ENCODE measurements at regions not wholly inside any gene's neighbourhood (a gene's known extent, or its start where the extent isn't known, plus 50 kb on each side); places are given as distances from the start of the nearest gene placed in this dataset.

GRCh38 chr9:20208226-20208625 lies 414.1 kb downstream of the MLLT3 start:
- no peak overlapping the region for H2BK5ac ChIP-seq (ENCODE audit: low read length)
- H3K27me3 ChIP-seq (ENCODE audit: control insufficient read depth in 3 of 3, insufficient read depth in 3 of 3, low read depth in 1 of 3, low read length in 3 of 3): no peaks in the 10 kb centered on the region
- H4K91ac ChIP-seq (ENCODE audit: low read depth, low read length, poor library complexity): no peak overlapping the region
- H2BK120ac ChIP-seq (ENCODE audit: low read depth, low read length): no peak overlapping the region
- no peaks in the 10 kb centered on the region for H3K9me3 ChIP-seq (replicated peaks in 1 of 2; ENCODE audit: control insufficient read depth in 2 of 2, insufficient read depth in 1 of 2, low read depth in 1 of 2, low read length in 2 of 2)
- no peak for DNase-seq (ENCODE audit: low spot score)
- H2AFZ ChIP-seq (ENCODE audit: low read length): no peak overlapping the region
- H3K4me1 ChIP-seq (ENCODE audit: control insufficient read depth in 2 of 2, insufficient read depth in 1 of 2, low read depth in 1 of 2, low read length in 2 of 2): no peaks in the 10 kb centered on the region
- no peak overlapping the region for H4K8ac ChIP-seq (ENCODE audit: low read depth, low read length)
- no peak overlapping the region for H3K9ac ChIP-seq (ENCODE audit: low read depth, low read length, poor library complexity)
- no peak overlapping the region for H3K4me3 ChIP-seq (ENCODE audit: low read length in 2 of 2)
- H3K4me2 ChIP-seq (ENCODE audit: insufficient read depth, low read length, poor library complexity, severe bottlenecking): no peak overlapping the region
- no peak overlapping the region for H2AK5ac ChIP-seq (ENCODE audit: low read depth, low read length)
- no peak overlapping the region for H2BK12ac ChIP-seq (ENCODE audit: low read length)
- H3K27ac ChIP-seq (replicated peaks; ENCODE audit: low read length): no peak overlapping the region
- no peak overlapping the region for H3K23ac ChIP-seq (ENCODE audit: low read depth, low read length, poor library complexity)
- no CpG with 5 or more reads among the region's 5 CpGs for WGBS, 2 donors (ENCODE audit: extremely low coverage in 2 of 2, insufficient read length in 2 of 2, insufficient replicate concordance in 1 of 2)
- no peaks in the 10 kb centered on the region for H3K36me3 ChIP-seq (replicated peaks in 1 of 2; ENCODE audit: control insufficient read depth in 2 of 2, insufficient read depth in 2 of 2, low read length in 2 of 2)
- H3K14ac ChIP-seq (ENCODE audit: low read length): no peak overlapping the region
- no peak overlapping the region for H3K4ac ChIP-seq (ENCODE audit: low read length)
- H2BK15ac ChIP-seq (ENCODE audit: low read length): no peak overlapping the region
- no peak overlapping the region for H3K18ac ChIP-seq (ENCODE audit: low read length)
- H3K79me1 ChIP-seq (ENCODE audit: low read depth, low read length): no peaks in the 10 kb centered on the region

GRCh38 chr9:20207176-20207575 lies 415.1 kb downstream of the MLLT3 start:
- Histone ChIP-seq H2BK5ac (ENCODE audit: low read length) (no peak overlapping the region), H4K91ac (ENCODE audit: low read depth, low read length, poor library complexity) (no peak overlapping the region), H2AK5ac (ENCODE audit: low read depth, low read length) (no peak overlapping the region), H3K4me2 (ENCODE audit: insufficient read depth, low read length, poor library complexity, severe bottlenecking) (no peak overlapping the region), H2BK15ac (ENCODE audit: low read length) (no peak overlapping the region), H2AFZ (ENCODE audit: low read length) (no peak overlapping the region), H3K4me1 (ENCODE audit: control insufficient read depth in 2 of 2, insufficient read depth in 1 of 2, low read depth in 1 of 2, low read length in 2 of 2) (peaks cover 0 to 3% of the 10 kb centered on the region in 2 donors), H3K9me3 (replicated peaks in 1 of 2; ENCODE audit: control insufficient read depth in 2 of 2, insufficient read depth in 1 of 2, low read depth in 1 of 2, low read length in 2 of 2) (no peaks in the 10 kb centered on the region), H2BK12ac (ENCODE audit: low read length) (no peak overlapping the region), H3K18ac (ENCODE audit: low read length) (no peak overlapping the region), H3K23ac (ENCODE audit: low read depth, low read length, poor library complexity) (no peak overlapping the region), H3K9ac (ENCODE audit: low read depth, low read length, poor library complexity) (no peak overlapping the region), H3K4me3 (ENCODE audit: low read length in 2 of 2) (no peak overlapping the region), H4K8ac (ENCODE audit: low read depth, low read length) (no peak overlapping the region), H3K4ac (ENCODE audit: low read length) (no peak overlapping the region), H2BK120ac (ENCODE audit: low read depth, low read length) (no peak overlapping the region), H3K27me3 (ENCODE audit: control insufficient read depth in 3 of 3, insufficient read depth in 3 of 3, low read depth in 1 of 3, low read length in 3 of 3) (no peaks in the 10 kb centered on the region), H3K79me1 (ENCODE audit: low read depth, low read length) (no peaks in the 10 kb centered on the region), H3K27ac (replicated peaks; ENCODE audit: low read length) (no peak overlapping the region), H3K14ac (ENCODE audit: low read length) (no peak overlapping the region), H3K36me3 (replicated peaks in 1 of 2; ENCODE audit: control insufficient read depth in 2 of 2, insufficient read depth in 2 of 2, low read length in 2 of 2) (no peaks in the 10 kb centered on the region)
- DNase-seq (ENCODE audit: low spot score): no peak
- whole genome bisulfite sequencing, 2 donors (ENCODE audit: extremely low coverage in 2 of 2, insufficient read length in 2 of 2, insufficient replicate concordance in 1 of 2): no CpG with 5 or more reads among the region's 1 CpG

GRCh38 chr9:20205821-20206220 lies 416.5 kb downstream of the MLLT3 start:
- WGBS, 2 donors (ENCODE audit: extremely low coverage in 2 of 2, insufficient read length in 2 of 2, insufficient replicate concordance in 1 of 2): no CpG with 5 or more reads among the region's 2 CpGs
- H3K4me2 ChIP-seq (ENCODE audit: insufficient read depth, low read length, poor library complexity, severe bottlenecking): no peak overlapping the region
- H3K9ac ChIP-seq (ENCODE audit: low read depth, low read length, poor library complexity): no peak overlapping the region

GRCh38 chr9:20200991-20201431 lies 412.2 kb upstream of the SLC24A2 start:
- Histone ChIP-seq H3K4me1 (ENCODE audit: control insufficient read depth in 2 of 2, insufficient read depth in 1 of 2, low read depth in 1 of 2, low read length in 2 of 2) (peaks cover 9 to 17% of the 10 kb centered on the region in 2 donors), H2AK5ac (ENCODE audit: low read depth, low read length) (no peak overlapping the region), H2AFZ (ENCODE audit: low read length) (no peak overlapping the region), H3K27ac (replicated peaks; ENCODE audit: low read length) (no peak overlapping the region), H3K27me3 (ENCODE audit: control insufficient read depth in 3 of 3, insufficient read depth in 3 of 3, low read depth in 1 of 3, low read length in 3 of 3) (no peaks in the 10 kb centered on the region), H3K18ac (ENCODE audit: low read length) (no peak overlapping the region), H2BK5ac (ENCODE audit: low read length) (no peak overlapping the region), H3K4me2 (ENCODE audit: insufficient read depth, low read length, poor library complexity, severe bottlenecking) (no peak overlapping the region), H3K9ac (ENCODE audit: low read depth, low read length, poor library complexity) (no peak overlapping the region), H4K8ac (ENCODE audit: low read depth, low read length) (no peak overlapping the region), H3K79me1 (ENCODE audit: low read depth, low read length) (no peaks in the 10 kb centered on the region), H3K36me3 (replicated peaks in 1 of 2; ENCODE audit: control insufficient read depth in 2 of 2, insufficient read depth in 2 of 2, low read length in 2 of 2) (no peaks in the 10 kb centered on the region), H4K91ac (ENCODE audit: low read depth, low read length, poor library complexity) (no peak overlapping the region), H2BK15ac (ENCODE audit: low read length) (no peak overlapping the region), H3K4ac (ENCODE audit: low read length) (no peak overlapping the region), H3K9me3 (replicated peaks in 1 of 2; ENCODE audit: control insufficient read depth in 2 of 2, insufficient read depth in 1 of 2, low read depth in 1 of 2, low read length in 2 of 2) (no peaks in the 10 kb centered on the region), H3K14ac (ENCODE audit: low read length) (no peak overlapping the region), H2BK120ac (ENCODE audit: low read depth, low read length) (no peak overlapping the region), H2BK12ac (ENCODE audit: low read length) (no peak overlapping the region), H3K4me3 (ENCODE audit: low read length in 2 of 2) (no peak overlapping the region), H3K23ac (ENCODE audit: low read depth, low read length, poor library complexity) (no peak overlapping the region)
- peak; percentile 58 for DNase-seq (ENCODE audit: low spot score)
- WGBS, 2 donors (ENCODE audit: extremely low coverage in 2 of 2, insufficient read length in 2 of 2, insufficient replicate concordance in 1 of 2): no CpG with 5 or more reads among the region's 1 CpG

More at GRCh38 chr9:20205821-20206220, 416.5 kb downstream of the MLLT3 start:
- Histone ChIP-seq H4K8ac (ENCODE audit: low read depth, low read length) (no peak overlapping the region), H3K23ac (ENCODE audit: low read depth, low read length, poor library complexity) (no peak overlapping the region), H2AK5ac (ENCODE audit: low read depth, low read length) (no peak overlapping the region), H3K4me1 (ENCODE audit: control insufficient read depth in 2 of 2, insufficient read depth in 1 of 2, low read depth in 1 of 2, low read length in 2 of 2) (peaks cover 0 to 10% of the 10 kb centered on the region in 2 donors), H3K4me3 (ENCODE audit: low read length in 2 of 2) (no peak overlapping the region), H2BK12ac (ENCODE audit: low read length) (no peak overlapping the region), H2BK120ac (ENCODE audit: low read depth, low read length) (no peak overlapping the region), H2BK5ac (ENCODE audit: low read length) (no peak overlapping the region), H2AFZ (ENCODE audit: low read length) (no peak overlapping the region), H3K79me1 (ENCODE audit: low read depth, low read length) (no peaks in the 10 kb centered on the region), H3K27me3 (ENCODE audit: control insufficient read depth in 3 of 3, insufficient read depth in 3 of 3, low read depth in 1 of 3, low read length in 3 of 3) (no peaks in the 10 kb centered on the region), H3K18ac (ENCODE audit: low read length) (no peak overlapping the region), H3K36me3 (replicated peaks in 1 of 2; ENCODE audit: control insufficient read depth in 2 of 2, insufficient read depth in 2 of 2, low read length in 2 of 2) (no peaks in the 10 kb centered on the region), H4K91ac (ENCODE audit: low read depth, low read length, poor library complexity) (no peak overlapping the region), H3K9me3 (replicated peaks in 1 of 2; ENCODE audit: control insufficient read depth in 2 of 2, insufficient read depth in 1 of 2, low read depth in 1 of 2, low read length in 2 of 2) (no peaks in the 10 kb centered on the region), H3K27ac (replicated peaks; ENCODE audit: low read length) (no peak overlapping the region), H3K14ac (ENCODE audit: low read length) (no peak overlapping the region), H2BK15ac (ENCODE audit: low read length) (no peak overlapping the region), H3K4ac (ENCODE audit: low read length) (no peak overlapping the region)
- no peak for DNase-seq (ENCODE audit: low spot score)

Data from neuronal stem cell (in vitro differentiated cells).